ENCODE measurements at regions not wholly inside any gene's neighbourhood (a gene's known extent, or its start where the extent isn't known, plus 50 kb on each side); places are given as distances from the start of the nearest gene placed in this dataset.

DNA sequence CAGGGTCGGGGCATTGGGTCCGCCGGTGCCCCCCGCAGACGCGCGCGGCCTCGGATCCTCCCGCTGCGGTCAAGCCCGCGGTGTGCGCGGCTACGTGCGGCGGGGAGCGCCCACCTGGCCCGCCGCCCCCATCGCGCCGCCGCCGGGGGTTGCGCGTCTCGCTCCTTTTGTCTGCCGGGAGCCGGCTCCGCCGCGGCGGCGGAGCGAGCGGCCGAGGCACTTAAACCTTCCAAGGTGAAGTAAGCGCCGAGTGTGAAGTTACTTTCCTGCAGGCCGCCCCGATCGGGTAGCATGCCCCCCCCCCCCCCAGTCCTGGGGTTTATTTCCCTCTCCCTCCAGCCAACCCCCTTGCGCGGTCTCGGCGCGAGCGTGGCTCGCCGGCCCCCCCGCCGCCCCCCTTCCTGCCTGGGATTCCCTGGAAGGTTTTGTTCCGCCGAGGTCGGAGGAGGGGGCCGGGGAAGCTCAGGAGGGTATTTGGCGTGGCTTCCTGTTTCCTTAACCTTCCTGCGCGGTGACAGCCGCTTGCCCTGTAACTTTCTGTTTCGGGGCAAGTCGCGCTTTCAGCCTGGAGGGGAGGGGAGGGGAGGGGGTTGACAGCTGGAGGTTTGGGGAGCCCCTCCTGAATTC lies 56.6 kb upstream of the GSE1 start:
- TF ChIP-seq POLR2AphosphoS5 (IDR thresholded peaks at IDR 0.05; ENCODE audit: insufficient read depth in 1 of 2, low read depth in 1 of 2), result no peak
- TF ChIP-seq, protein P1, sequence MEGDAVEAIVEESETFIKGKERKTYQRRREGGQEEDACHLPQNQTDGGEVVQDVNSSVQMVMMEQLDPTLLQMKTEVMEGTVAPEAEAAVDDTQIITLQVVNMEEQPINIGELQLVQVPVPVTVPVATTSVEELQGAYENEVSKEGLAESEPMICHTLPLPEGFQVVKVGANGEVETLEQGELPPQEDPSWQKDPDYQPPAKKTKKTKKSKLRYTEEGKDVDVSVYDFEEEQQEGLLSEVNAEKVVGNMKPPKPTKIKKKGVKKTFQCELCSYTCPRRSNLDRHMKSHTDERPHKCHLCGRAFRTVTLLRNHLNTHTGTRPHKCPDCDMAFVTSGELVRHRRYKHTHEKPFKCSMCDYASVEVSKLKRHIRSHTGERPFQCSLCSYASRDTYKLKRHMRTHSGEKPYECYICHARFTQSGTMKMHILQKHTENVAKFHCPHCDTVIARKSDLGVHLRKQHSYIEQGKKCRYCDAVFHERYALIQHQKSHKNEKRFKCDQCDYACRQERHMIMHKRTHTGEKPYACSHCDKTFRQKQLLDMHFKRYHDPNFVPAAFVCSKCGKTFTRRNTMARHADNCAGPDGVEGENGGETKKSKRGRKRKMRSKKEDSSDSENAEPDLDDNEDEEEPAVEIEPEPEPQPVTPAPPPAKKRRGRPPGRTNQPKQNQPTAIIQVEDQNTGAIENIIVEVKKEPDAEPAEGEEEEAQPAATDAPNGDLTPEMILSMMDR (IDR thresholded peaks at IDR 0.05), result no peak
- no peak for TF ChIP-seq POLR2A (IDR thresholded peaks at IDR 0.05)

Measured in vagina (tissue), 2 donors.